ENCODE measurements at regions not wholly inside any gene's neighbourhood (a gene's known extent, or its start where the extent isn't known, plus 50 kb on each side); places are given as distances from the start of the nearest gene placed in this dataset.

GRCh38 chr13:21925720-21926119 lies 254.8 kb downstream of the FGF9 start:
- no peak for TF ChIP-seq CTCF (IDR thresholded peaks at IDR 0.05)
- no peak for TF ChIP-seq POLR2A (IDR thresholded peaks at IDR 0.05)
- TF ChIP-seq EP300 (IDR thresholded peaks at IDR 0.05) = no peak

Data from gastroesophageal sphincter (tissue), 3 donors.